NCI-H187 treated with DMSO at 0.1 percent for 48 hours (cell line): ENCODE measurements at regions not wholly inside any gene's neighbourhood (a gene's known extent, or its start where the extent isn't known, plus 50 kb on each side); places are given as distances from the start of the nearest gene placed in this dataset.

ENCODE experiments used
- DNase-seq: peaks from one replicate; lab custom pipeline; 2025; lab: John Stamatoyannopoulos, UW

GRCh38 chr14:56862836-56863235 is 52.6 kb upstream of the OTX2 start:
- no peak for DNase-seq

GRCh38 chr14:56860441-56860840 is 50.2 kb upstream of the OTX2 start:
- no peak for DNase-seq
